AG04449 (cell line): ENCODE measurements at regions not wholly inside any gene's neighbourhood (a gene's known extent, or its start where the extent isn't known, plus 50 kb on each side); places are given as distances from the start of the nearest gene placed in this dataset.

Experiments used
- CTCF ChIA-PET: fragments of 350-600 bp; formaldehyde crosslinking; extraction: SDS; loops from one replicate; lab custom pipeline; 2021; ENCODE audit warnings: antibody characterized with exemption; lab: Yijun Ruan, JAX
- POLR2A ChIA-PET: fragments of 400-600, 350-600 bp; formaldehyde crosslinking; extraction: SDS; loops from one replicate; lab custom pipeline; 2020; ENCODE audit warnings: antibody characterized with exemption, inconsistent platforms; lab: Yijun Ruan, JAX
- DNase-seq: peaks from one replicate; pipeline ENCODE4 v3.0.0-alpha.2; 2010; ENCODE audit warnings: low read depth, low spot score
- H3K4me3 ChIP-seq: 2 replicates; pipeline ENCODE4 v1.5.1; 2011; ENCODE audit warnings: low read depth, mild to moderate bottlenecking, control low read depth, low read length
- TF ChIP-seq, protein P1 (sequence below): IDR thresholded peaks from one replicate; pipeline ENCODE4 v1.5.1; 2011; ENCODE audit warnings: mild to moderate bottlenecking, moderate library complexity, low read length, control low read depth, inconsistent platforms; ENCODE audit not compliant: insufficient read depth; ENCODE audit errors: missing control alignments

DNA sequence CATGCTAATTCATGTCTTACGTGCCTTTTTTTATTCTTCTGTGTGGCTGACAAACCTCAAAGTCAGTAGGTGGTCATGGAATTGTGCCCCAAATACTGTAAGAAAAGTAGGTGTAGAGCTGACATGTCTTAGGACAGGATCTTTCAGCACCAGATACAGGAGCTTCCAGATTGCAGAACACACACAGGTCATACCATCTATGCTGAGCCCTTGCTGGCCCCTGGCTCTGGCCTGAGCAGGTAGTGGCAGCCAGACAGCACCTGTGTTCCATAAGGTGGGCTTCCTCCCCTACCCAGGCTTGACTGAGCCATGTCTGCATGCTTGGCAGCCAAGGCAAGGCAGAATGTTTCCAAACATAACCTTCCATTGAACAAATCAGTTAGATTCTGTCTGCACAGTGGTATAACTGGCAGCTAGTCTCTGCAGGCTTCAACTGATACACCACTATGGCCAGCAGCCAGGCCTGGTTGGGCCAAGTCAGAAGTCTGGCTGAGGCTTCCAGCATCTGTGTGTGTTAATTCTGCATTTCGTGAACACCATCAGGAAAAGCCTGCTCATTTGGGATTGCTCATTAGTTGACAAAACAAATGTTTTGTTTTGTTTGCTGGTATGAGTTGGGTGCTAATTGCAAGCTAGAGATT, 366.5 kb downstream of the FOXA2 start:
- CTCF ChIA-PET, result no interaction called here
- POLR2A ChIA-PET, result no interaction called here
- TF ChIP-seq, protein P1, sequence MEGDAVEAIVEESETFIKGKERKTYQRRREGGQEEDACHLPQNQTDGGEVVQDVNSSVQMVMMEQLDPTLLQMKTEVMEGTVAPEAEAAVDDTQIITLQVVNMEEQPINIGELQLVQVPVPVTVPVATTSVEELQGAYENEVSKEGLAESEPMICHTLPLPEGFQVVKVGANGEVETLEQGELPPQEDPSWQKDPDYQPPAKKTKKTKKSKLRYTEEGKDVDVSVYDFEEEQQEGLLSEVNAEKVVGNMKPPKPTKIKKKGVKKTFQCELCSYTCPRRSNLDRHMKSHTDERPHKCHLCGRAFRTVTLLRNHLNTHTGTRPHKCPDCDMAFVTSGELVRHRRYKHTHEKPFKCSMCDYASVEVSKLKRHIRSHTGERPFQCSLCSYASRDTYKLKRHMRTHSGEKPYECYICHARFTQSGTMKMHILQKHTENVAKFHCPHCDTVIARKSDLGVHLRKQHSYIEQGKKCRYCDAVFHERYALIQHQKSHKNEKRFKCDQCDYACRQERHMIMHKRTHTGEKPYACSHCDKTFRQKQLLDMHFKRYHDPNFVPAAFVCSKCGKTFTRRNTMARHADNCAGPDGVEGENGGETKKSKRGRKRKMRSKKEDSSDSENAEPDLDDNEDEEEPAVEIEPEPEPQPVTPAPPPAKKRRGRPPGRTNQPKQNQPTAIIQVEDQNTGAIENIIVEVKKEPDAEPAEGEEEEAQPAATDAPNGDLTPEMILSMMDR, result no peak
- no peak overlapping the region for H3K4me3 ChIP-seq
- DNase-seq, result no peak

- H3K4me3 ChIP-seq, result no peak overlapping the region
- ChIA-PET POLR2A (no interaction called here), CTCF (no interaction called here)
- no peak for DNase-seq
- TF ChIP-seq, protein P1, result no peak
These were observed 367.4 kb downstream of the FOXA2 start for GRCh38 chr20:22216984-22217383.

GRCh38 chr20:22214296-22214695, 370.1 kb downstream of the FOXA2 start:
- TF ChIP-seq, protein P1, result no peak
- CTCF ChIA-PET, result no interaction called here
- DNase-seq, result no peak
- POLR2A ChIA-PET, result no interaction called here
- H3K4me3 ChIP-seq, result no peak overlapping the region

- H3K4me3 ChIP-seq, result no peak overlapping the region
- CTCF ChIA-PET, result no interaction called here
- no peak for DNase-seq
- TF ChIP-seq, protein P1, result no peak
- POLR2A ChIA-PET, result no interaction called here
These were observed 371.1 kb downstream of the FOXA2 start for GRCh38 chr20:22213271-22213670.

DNA sequence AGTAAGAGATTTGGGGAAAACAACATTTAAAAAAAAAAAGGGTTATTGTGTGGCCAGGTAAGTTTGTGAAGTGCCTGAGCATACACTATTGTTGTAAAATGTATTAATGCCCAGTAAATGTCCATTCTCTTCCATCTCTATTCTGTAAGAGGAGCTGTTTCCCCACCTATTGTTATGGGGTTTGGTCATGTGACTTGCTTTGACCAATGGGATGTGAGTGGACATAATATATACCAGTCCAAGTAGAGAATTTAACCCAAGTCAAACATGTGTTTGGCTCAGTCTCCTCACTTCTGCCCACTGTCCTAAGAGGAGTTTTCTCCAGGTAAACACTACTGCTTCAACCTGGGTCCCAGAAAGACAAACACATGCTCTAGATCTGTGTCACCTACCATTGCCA, 377.1 kb downstream of the FOXA2 start:
- TF ChIP-seq, protein P1, result no peak
- CTCF ChIA-PET, result no interaction called here
- H3K4me3 ChIP-seq, result no peak overlapping the region
- POLR2A ChIA-PET, result no interaction called here
- no peak for DNase-seq

DNA sequence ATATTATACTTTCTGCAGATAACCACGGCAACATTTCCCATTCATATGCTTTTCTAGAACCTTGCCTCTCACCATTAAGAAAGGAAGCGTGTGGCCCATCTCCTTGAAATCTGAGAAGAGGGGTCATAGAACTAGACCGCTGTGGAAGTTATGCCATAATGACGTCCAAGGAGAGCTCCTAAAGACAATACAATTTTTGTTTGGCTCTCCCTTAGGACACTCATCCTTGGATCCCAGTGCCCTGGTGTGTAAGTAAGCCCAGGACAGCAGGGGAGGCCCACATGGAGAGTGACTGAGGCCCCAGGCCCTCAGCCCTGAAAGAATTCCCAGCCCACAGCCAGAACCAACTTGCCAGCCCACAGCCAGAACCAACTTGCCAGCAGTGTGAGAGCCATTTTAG, 379.6 kb downstream of the FOXA2 start:
- CTCF ChIA-PET, result no interaction called here
- TF ChIP-seq, protein P1, result no peak

More for the DNA sequence above, 379.6 kb downstream of the FOXA2 start:
- H3K4me3 ChIP-seq, result no peak overlapping the region
- no peak for DNase-seq
- POLR2A ChIA-PET, result no interaction called here
